Posterior cingulate gyrus (tissue), 11 donors: ENCODE measurements at regions not wholly inside any gene's neighbourhood (a gene's known extent, or its start where the extent isn't known, plus 50 kb on each side); places are given as distances from the start of the nearest gene placed in this dataset.
"Not testable (repeated sequence)": the region's sequence is repeated elsewhere in the genome, so short reads cannot be mapped to it uniquely, and the experiment has no call there.

Source experiments
- DNase-seq, 10 donors: peaks; one replicate each; pipeline versions ENCODE4 v3.0.0 to v3.0.0-alpha.2; 2020 to 2021; ENCODE audit warnings: mixed read lengths in 3 of 10
- intact Hi-C: fragments of 100-400 bp; cut with DNase I; formaldehyde crosslinking; loops from one replicate; pipeline ENCODE4 v1.15.1; 2023

DNA sequence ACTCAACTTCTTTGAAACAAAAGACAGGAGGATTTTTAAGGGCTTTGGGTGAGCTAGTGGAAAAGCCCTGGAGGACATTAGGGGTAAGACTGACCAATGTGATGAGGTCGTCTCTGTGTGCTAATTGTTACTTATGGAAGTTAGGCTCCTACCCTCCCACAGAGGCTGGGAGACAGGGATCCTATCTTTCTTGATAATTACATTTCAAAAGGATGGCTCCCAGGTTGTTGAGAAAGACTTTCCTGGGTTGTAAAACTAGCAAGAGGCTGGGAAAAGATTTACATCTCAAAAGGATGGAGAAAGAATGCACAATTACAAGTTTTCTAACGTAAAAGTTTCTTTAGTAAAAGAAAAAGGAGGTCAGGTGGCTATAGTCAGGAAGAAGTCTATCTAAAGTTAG lies 605.8 kb upstream of the GOT2 start:
- intact Hi-C loops = no loop called here
- no peak for DNase-seq

DNA sequence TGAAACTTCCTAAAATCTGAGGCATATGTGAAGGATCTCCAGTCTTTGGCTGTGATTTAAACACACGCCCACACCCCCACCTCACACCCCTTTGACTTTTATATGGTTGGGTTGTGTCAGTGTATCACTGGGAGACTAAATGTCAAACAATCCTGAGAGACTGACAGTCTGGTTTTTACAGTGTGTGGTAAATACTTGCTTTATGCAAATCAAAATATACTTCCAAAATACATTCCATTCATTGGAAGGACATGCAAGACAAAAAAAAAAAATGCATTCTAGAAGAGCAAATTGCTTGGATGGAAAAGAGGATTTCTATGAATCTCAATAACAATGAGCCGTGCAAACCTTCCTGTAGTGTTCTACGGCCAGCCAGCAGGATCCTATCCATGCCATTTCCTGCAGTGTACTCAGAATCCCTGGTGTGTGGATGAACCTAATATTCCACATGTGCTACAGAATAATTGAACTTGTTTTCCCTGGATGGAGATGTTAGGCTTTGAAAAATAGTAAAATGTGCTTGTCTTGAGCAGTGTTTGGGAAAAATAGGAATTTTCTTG lies 602.1 kb upstream of the GOT2 start:
- no peak for DNase-seq
- intact Hi-C loops = no loop called here

DNA sequence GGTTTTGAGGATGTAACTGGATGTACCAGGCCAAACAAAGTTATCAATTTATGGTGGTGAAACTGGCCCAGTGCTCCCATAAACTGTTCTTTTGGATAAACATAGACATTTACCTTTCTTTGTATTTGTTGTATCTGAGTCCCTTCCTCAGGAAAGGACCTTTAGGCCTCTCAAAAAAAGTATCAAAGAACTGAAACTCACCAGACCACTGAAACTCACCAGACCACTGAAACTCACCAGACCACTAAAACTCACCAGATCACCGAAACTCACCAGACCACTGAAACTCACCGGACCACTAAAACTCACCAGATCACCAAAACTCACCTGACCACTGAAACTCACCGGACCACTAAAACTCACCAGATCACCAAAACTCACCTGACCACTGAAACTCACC lies 597.6 kb upstream of the GOT2 start:
- DNase-seq, intact Hi-C loops: not testable (repeated sequence)

DNA sequence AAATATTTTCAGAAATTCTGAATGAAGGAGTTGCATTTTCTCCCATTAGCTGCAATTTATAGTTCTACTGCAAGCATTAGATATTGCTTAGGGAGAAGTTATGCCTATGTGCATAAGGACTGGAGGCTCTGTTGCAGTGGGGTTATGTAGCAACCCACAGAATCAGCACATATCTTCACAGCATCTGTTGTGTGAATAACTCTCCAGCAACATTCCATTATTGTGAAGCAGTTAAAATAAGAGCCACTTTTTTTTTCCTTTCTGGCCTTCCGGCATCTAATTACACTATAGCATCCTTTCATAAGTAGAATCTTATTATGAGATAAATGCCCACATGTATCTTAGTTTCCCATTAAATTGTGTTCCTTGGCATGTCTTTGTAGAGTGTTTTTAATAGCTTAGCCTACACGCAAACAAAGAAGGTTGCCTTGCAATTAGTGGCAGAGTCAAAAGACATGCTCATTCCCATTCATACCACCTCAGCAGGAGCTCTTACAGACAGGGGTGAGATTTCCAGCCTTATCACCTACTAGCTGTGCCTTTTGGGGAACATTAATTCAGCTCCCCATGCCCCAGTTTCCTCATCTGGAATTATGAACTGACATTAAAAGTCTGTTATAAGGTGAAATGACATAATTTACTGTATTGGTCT lies 596.0 kb upstream of the GOT2 start:
- DNase-seq = no peak
- intact Hi-C loops = no loop called here

DNA sequence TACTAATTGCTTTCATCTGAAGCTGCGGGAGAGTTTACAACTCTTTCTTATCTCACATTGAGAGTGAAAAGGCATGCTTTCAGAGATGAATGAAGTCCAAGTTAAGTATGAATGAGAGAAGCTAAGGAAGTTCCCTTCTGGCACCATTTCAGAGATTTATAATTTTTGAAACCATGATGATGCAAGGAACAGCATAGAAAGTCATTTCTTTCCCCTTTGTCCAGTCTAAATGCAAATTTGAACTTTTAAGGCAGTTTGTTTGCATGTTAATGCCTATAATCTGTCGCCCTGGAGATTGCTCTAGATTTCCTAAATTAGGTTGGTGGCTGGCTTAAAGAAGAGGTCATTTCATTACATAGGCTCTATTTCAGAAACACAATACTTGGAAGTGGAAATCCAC lies 594.8 kb upstream of the GOT2 start:
- intact Hi-C loops = no loop called here
- DNase-seq = no peak

DNA sequence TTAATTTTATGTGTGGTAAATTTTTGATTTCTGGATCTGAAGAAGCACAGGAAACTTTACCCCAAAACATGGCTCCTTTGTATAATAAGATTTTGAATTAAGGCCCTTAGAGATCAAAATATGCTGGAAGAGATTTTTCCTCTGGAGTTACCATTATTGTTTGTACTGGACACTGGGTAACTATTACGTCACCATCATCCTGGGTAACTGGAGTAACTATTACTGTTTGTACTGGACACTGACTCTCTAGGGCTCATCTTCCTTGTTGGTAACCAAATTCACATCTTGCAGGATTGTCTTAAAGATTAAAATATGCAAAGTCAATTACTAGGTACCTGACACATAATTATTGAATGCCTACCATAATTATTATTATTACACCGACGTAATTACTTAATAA lies 593.8 kb upstream of the GOT2 start:
- intact Hi-C loops = no loop called here
- DNase-seq = no peak

DNA sequence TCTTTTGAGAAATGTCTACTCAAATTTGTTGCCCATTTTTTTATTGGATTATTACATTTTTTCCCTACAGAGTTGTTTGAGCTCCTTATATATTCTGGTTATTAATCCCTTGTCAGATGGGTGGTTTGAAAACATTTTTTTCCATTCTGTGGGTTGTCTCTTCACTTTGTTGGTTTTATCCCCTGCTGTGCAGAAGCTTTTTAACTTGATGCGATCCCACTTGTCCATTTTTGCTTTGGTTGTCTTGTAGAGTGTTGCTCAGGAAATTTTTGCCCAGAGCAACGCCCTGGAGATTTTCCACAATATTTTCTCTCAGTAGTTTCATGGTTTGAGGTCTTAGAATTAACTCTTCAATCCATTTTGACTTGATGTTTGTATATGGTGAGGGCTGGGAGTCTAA lies 592.8 kb upstream of the GOT2 start:
- no peak for DNase-seq
- intact Hi-C loops = no loop called here

DNA sequence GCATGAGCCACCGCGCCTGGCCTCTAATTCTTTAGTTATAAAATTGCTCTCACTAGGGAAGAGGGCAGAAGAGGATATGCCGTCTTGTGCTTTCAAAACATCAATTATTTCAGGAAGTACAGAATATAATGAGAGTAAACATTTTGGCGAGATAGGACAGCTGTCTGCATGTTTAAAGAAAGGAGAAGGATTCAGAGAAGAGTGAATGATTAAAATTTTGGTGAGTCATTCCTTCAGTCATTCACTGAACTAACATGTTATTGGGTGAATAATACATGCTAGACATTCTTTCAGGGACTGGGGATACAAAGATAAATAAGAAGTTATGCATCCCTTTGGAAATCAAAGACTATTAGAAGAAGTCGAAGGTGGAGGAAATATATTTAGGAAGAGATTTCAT lies 590.3 kb upstream of the GOT2 start:
- DNase-seq = no peak
- intact Hi-C loops = no loop called here

DNA sequence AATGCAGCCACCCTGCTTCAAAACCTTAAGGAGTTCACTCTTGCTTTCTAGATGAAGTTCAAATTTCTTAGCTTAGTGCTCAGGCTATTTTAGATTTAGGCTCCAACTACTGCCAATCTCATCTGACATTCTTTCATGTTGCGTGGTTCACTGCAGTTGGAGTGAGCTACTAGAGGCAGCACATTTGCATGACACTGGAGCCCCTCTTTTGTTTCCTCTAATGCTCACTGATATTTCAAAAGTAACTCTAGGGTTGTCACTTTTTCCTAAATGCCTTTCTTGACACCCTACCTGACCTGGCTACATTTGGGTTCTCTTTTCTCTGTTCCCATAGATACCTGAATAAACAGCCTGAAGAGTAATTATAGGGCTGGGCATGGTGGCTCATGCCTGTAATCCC lies 586.5 kb upstream of the GOT2 start:
- DNase-seq = no peak
- intact Hi-C loops = no loop called here

DNA sequence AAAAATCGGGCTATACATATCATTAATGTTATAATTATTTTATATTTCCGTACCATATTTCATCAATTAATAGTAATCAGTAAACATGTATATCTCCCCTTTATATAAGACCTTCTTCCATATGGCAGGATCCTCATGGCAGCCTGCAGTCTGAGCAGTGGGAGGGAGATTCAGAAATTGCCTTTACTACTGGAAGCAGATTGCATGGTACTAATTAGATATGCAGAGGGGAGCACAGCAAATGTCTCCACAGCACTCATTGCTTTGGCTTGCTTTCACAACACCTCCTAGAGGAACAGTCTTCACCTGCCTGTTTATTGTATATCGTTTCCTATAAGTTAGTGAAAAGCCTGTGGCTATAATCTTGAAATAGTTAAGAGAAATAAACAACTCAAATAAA lies 585.8 kb upstream of the GOT2 start:
- DNase-seq = no peak
- intact Hi-C loops = no loop called here

DNA sequence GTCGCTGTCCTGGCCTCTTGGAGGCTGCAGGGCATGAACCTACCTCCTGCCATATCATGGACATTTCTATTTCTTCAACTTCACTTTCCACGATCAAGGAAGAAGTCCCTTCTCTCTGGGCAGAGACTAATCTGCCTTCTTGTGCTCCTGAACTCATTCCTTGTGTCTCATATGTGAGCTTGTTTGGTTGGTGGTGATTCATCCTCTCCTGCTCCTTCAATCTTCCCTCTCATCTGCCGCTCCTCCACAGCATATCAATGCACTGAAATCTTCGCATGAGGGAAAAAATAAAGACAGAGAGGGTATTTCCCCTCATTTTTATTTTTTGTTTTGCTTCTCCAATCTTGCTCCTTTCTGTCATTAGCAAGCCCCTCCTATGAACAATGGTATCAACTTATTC lies 571.7 kb upstream of the GOT2 start:
- no peak for DNase-seq
- intact Hi-C loops = no loop called here

DNA sequence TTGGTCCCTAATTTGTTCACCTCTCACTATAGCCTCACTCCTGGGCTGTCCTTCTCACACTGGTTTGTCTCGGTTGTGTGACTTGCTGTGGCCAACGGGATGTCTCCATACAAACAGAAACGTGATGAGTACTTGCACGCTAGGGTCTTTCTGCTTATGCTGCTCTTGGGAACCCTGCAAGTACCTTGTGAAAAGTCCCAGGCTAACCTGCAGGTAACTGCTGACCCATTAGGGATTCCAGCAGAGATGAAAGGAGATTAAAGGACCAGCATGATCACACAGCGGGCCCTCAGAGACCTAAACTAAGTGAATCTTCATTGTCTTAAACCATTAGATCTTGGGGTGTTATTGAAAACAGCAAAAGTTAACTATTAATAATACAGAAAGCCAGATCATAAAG lies 562.8 kb upstream of the GOT2 start:
- intact Hi-C loops = no loop called here
- DNase-seq = no peak

DNA sequence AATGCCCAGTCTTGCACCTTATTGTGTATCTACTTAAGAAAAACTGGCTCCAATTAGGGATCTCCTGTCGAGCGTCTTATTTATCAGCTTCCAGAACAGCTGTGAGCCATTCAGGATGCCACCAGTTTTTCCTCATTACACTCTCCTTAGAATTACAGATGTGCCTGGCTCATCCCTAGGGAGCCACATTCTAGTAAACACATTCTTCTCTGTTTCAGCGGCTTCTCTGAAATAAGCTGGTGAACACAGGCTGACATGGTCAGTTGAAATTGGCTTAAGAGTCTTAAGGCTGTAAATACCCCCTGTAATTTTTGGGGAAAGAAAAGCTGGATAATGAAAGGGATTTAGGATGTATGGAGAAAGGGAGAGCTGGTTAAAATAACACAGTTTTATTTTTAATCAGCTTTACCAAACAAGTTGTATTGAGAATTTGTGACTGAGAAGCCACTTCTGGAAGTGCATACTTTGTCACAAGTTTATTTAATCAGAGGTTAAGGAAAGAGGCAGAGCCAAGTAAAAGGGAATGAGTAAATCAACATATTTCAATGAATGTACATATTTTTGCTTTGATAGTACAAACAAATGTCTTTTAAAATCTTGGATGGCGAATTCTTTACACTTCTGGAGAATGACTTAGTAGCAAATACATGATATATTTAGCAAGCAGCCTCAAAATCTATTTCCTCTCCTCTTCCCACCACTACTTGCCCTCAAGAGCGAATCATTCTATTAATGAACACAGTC lies 562.0 kb upstream of the GOT2 start:
- intact Hi-C loops = no loop called here
- no peak for DNase-seq

DNA sequence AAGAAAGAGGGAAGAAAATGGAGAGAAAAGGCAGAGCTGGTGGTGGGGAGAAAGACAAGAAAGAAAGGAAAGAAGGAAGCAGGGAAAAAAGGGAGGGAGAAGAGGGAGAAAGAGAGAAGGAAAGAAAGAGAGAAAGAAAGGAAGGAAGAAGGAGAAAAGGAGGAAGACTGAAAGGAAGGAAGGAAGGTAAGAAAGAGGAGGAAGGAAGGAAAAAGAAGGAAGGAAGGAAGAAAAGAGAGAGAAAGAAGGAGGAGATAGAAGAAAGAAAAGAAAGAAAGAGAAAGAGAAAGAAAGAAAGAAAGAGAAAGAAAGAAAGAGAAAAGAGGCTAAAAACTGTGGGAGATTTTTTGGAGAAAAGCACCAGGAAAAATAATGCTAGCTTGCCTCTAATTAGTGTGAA lies 561.4 kb upstream of the GOT2 start:
- intact Hi-C loops = no loop called here
- DNase-seq = no peak

DNA sequence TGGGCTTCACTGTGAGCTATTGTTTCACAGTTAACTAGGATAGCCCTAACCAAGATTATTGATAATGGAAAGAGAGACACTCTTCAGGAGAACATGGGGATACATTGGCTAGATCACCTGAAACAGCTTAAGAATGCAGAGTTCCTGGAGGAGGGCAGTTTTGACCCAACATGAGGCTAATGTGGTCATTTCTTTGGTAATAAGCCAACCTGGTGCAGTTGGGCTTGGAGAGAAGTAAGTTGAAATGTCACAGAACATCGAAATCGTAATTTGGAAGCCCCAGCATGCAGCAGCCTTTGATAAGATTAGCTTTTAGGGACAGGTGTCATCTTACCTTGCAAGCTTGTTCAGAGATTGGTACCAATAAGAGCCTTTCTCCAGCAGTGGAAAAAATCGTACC lies 556.6 kb upstream of the GOT2 start:
- no peak for DNase-seq
- intact Hi-C loops = no loop called here

DNA sequence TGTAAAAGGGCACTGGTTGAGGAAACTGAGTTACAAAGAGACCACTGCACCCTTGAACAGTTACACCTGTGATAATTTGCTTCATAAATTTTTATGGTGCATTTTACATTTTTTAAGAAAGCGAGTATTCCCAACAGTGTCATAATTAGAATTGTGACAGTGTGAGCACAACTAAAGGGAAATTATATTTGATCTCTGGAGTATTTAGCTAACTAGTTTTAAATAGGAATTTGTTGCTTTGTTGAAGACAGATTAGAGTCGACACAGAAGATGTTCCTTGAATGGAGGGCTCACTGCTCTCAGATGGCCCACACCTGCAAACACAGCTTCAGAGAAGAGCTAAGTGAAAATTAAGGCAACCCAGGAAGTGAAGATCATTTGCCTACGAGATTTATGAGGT lies 555.0 kb upstream of the GOT2 start:
- intact Hi-C loops = no loop called here
- no peak for DNase-seq

DNA sequence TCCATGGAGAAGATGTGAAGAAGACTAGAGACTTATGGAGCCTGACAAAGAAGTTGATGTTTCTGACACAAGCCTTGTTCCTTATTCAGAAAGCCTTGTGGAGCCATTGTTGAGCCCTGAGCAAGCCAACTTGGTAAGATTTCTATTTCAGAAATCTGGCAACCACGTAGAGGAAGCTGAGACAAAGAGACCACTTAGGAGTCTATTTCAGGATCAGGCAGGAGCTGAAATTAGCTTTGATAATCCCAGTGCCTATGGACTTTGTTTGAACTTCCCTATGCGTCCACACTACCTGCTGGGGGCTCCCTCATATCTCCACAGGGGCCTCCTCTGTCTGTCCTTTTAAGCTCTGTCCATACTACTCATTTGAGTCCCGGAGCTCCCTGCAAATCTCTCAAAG lies 540.0 kb upstream of the GOT2 start:
- no peak for DNase-seq
- intact Hi-C loops = no loop called here

DNA sequence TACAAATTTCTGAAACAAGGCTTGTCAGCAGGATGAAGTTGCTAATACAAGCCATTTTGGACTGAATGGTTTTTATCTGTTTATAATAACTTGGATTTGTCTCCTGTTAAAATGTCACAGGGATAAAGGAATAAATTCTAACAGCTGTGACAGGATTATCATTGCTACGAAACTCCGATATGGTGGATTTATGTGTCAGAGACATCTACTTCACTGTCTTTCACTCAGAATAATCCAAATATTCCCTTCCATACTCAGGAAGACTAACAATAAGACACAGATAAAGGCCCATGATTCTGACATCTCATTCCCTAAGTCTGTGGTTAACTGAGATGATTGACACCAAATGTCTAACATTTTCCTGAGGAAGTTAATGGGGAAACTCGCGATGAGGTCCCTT lies 529.8 kb upstream of the GOT2 start:
- intact Hi-C loops = no loop called here
- DNase-seq = no peak

DNA sequence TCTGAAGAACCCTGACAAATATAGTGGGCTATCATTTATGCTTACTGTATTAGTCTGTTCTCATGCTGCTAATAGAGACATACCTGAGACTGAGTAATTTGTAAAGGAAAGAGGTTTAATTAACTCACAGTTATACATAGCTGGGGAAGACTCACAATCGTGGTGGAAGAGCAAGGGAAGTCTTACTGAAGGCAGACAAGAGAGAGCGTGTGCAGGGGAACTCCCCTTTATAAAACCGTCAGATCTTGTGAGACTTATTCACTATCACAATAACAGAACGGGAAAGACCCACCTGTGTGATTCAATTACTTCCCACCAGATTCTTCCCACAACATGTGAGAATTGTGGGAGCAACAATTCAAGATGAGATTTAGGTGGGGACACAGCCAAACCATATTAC lies 526.8 kb upstream of the GOT2 start:
- intact Hi-C loops = no loop called here
- DNase-seq = no peak

DNA sequence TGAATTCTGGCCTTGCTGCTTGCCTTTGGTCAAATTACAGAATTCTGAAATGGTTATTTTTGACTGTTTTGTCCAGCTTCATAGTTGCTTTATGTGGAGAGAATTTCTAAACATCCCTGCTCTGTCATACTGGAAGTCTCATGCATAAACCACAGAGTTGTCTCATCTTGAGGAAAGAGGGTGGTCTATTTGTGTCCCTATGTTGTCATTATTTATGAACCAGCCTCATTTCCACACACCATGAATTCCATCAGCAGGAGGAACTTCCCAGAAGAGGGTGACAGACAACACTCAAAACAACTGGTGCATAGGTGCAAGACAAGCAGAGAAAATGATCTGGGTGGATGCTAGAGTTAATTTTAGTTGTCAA lies 525.8 kb upstream of the GOT2 start:
- intact Hi-C loops = no loop called here
- no peak for DNase-seq

DNA sequence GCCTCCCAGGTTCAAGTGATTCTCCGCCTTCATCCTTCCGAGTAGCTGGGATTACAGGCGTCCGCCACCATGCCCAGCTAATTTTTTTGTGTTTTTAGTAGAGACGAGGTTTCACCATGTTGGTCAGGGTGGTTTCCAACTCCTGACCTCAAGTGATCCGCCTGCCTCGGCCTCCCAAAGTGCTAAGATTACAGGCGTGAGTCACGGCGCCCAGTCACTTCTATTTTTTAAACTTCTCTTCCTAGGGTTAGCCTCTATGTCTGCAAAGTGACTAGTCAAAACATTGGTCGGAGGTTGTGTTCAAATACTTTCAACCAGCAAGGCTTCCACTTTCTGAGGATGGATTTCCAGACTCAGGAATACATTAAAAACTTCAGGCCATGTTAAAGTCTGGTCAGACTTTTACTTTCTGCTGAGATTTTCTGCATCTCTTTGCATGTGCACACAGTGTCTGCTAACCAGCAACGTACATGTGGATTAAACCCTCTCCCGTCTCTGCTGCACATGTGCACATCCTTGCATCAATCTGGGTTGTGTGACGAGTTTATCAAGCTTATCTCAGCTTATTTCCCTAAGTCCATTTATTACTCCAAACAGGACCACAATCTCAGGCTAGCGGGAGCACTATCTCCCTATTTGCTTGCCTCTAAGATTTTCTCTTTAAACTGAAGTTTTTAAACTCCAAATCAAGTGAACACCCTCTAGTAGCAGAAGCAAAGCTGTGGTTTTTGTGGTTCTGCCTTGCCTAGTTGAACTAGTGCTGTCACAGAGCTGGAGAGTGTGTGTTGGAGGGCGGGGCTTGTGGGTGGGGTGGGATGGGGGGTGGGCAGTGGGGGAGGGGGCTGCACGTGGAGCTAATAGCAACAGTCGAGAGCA lies 525.2 kb upstream of the GOT2 start:
- intact Hi-C loops = no loop called here
- peak in 1 of 10 donors; percentile 32 for DNase-seq

DNA sequence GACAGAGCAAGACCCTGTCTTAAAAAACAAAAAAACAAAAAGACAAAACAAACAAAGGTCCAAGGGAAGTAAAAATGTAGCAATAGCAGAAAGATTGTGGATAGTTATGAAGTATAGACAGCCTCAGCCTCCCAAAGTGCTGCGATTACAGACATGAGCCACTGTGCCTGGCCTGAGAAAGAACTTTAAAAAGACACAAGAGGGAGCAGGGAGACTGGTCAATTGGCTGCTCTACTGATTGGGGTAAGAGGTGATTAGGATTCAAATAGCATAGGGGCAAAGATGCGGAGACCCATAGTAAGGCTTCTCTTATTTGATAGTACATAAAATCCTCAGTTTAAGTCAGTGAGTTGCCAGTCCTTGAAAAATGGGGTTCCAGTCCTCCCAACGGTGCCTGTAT lies 518.2 kb upstream of the GOT2 start:
- intact Hi-C loops = no loop called here
- DNase-seq = no peak
